Adrenal gland (tissue), 5 donors: ENCODE measurements at regions not wholly inside any gene's neighbourhood (a gene's known extent, or its start where the extent isn't known, plus 50 kb on each side); places are given as distances from the start of the nearest gene placed in this dataset.

Experiments
- POLR2A ChIP-seq, 2 donors: fragments of 450-650 bp; IDR thresholded peaks; one replicate each; pipeline ENCODE4 v1.6.1; 2017; ENCODE audit warnings: antibody characterized with exemption in 2 of 2, mild to moderate bottlenecking in 2 of 2, moderate library complexity in 1 of 2
- TF ChIP-seq, protein P1 (sequence below), 6 experiments: fragments of 450-650 bp in 4 of 6; fragments of 200-600 bp in 2 of 6; sonication (generic) in 1 of 6; IDR thresholded peaks; 1 replicate in 5 of 6; 2 replicates in 1 of 6; pipeline versions ENCODE4 v1.5.1 to v1.8.0; 2016 to 2021; ENCODE audit warnings: antibody characterized with exemption in 6 of 6, mild to moderate bottlenecking in 2 of 6, moderate library complexity in 1 of 6
- donor health status: DM: no; HTN: no; CAD: no.

DNA sequence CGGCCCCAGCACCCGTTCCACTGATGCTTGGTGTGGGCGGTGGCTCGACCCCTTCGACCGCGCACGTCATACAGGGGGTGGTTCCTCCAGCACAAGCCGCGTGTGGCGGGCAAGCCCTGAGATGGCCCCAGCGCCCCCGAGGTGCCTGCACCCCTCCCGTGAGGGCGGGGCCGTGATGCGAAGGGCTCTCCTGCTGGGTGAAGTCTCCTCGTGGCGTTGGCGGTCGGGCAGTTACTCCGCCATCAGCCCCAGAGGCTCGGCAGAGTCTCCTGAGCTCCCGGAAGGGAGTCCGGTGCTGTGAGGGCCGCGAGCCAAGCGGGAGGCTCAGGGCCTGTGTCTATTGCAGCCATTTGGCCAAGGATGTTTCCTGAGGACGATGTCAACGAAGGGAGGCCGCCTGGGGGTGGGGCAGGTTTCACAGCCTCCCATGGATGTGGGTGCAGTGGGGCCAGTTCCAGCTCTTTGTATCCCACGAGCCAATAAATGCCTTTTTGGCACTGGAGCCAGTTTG, 78.1 kb upstream of the GALNT9 start:
- no peak for TF ChIP-seq POLR2A (IDR thresholded peaks at IDR 0.05)
- TF ChIP-seq, protein P1, sequence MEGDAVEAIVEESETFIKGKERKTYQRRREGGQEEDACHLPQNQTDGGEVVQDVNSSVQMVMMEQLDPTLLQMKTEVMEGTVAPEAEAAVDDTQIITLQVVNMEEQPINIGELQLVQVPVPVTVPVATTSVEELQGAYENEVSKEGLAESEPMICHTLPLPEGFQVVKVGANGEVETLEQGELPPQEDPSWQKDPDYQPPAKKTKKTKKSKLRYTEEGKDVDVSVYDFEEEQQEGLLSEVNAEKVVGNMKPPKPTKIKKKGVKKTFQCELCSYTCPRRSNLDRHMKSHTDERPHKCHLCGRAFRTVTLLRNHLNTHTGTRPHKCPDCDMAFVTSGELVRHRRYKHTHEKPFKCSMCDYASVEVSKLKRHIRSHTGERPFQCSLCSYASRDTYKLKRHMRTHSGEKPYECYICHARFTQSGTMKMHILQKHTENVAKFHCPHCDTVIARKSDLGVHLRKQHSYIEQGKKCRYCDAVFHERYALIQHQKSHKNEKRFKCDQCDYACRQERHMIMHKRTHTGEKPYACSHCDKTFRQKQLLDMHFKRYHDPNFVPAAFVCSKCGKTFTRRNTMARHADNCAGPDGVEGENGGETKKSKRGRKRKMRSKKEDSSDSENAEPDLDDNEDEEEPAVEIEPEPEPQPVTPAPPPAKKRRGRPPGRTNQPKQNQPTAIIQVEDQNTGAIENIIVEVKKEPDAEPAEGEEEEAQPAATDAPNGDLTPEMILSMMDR (IDR thresholded peaks at IDR 0.05), result no peak
